ENCODE measurements at regions not wholly inside any gene's neighbourhood (a gene's known extent, or its start where the extent isn't known, plus 50 kb on each side); places are given as distances from the start of the nearest gene placed in this dataset.

DNA sequence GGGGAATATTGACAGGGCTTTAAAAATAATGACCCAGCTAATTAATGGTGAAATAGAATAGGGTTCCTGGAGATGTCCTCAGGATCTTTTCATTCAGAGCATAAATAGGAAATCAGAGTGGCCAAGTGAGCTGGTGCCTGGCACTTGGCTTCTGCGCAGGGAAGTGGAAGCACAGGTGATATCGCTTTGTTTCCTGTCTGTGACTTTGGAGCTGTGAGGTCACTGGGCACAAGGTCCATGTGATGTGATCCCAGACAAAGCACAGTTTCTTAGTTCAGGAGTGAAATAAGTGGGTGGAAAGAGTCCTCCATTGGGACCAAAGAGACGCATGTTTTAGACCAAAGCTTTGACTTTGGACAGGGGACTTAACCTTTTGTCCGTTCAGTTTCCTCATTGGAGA, 338.3 kb downstream of the CYRIA start:
- TF ChIP-seq, protein P1, sequence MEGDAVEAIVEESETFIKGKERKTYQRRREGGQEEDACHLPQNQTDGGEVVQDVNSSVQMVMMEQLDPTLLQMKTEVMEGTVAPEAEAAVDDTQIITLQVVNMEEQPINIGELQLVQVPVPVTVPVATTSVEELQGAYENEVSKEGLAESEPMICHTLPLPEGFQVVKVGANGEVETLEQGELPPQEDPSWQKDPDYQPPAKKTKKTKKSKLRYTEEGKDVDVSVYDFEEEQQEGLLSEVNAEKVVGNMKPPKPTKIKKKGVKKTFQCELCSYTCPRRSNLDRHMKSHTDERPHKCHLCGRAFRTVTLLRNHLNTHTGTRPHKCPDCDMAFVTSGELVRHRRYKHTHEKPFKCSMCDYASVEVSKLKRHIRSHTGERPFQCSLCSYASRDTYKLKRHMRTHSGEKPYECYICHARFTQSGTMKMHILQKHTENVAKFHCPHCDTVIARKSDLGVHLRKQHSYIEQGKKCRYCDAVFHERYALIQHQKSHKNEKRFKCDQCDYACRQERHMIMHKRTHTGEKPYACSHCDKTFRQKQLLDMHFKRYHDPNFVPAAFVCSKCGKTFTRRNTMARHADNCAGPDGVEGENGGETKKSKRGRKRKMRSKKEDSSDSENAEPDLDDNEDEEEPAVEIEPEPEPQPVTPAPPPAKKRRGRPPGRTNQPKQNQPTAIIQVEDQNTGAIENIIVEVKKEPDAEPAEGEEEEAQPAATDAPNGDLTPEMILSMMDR (IDR thresholded peaks at IDR 0.05) = no peak
- H3K9me3 ChIP-seq = no peaks in the 10 kb centered on the region
- no peak for DNase-seq (ENCODE audit: low spot score)

DNA sequence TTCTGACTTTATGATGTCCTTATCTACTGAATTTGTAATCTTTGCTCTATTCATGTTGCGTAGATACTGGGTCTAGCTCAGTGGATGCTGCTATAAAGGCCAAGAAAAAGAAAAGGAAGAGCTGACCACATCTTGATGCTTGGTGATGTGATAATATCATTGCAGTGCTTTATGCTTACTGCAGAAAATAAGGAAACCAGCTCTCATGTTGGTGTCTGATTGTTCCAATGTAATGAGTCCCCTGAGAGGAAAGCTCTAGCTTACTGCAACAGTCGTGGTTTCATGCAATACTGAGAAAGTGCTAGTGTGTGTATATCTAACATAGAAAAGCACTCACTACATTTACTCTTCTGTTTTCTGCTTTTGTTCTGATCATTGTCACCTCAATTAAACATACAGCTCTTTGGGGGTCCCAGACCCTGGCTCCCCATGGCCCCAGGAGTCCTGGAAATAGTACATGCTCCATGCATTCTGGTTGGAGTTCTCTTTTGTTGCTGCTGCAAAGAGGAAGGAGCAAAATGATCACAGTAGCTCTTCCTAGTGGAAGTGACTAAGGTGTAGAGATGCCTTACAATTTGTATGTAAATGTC, 338.8 kb downstream of the CYRIA start:
- Histone ChIP-seq H3K36me3 (no peaks in the 10 kb centered on the region), H3K27ac (no peak overlapping the region), H3K4me3 (no peak overlapping the region), H3K27me3 (replicated peaks; ENCODE audit: insufficient read depth) (no peaks in the 10 kb centered on the region), H3K4me1 (ENCODE audit: control insufficient read depth in 1 of 2, low read depth in 2 of 2) (no peaks in the 10 kb centered on the region), H3K9me3 (no peaks in the 10 kb centered on the region)
- no peak for ATAC-seq (ENCODE audit: insufficient number of reproducible peaks, low FRiP score, low read depth)
- TF ChIP-seq, protein P1 (IDR thresholded peaks at IDR 0.05) = no peak
- DNase-seq (ENCODE audit: low spot score) = no peak

More for the DNA sequence above, 338.3 kb downstream of the CYRIA start:
- Histone ChIP-seq H3K27me3 (replicated peaks; ENCODE audit: insufficient read depth) (no peaks in the 10 kb centered on the region), H3K4me3 (no peak overlapping the region), H3K36me3 (no peaks in the 10 kb centered on the region), H3K27ac (no peak overlapping the region), H3K4me1 (ENCODE audit: control insufficient read depth in 1 of 2, low read depth in 2 of 2) (no peaks in the 10 kb centered on the region)
- ATAC-seq (ENCODE audit: insufficient number of reproducible peaks, low FRiP score, low read depth) = no peak

DNA sequence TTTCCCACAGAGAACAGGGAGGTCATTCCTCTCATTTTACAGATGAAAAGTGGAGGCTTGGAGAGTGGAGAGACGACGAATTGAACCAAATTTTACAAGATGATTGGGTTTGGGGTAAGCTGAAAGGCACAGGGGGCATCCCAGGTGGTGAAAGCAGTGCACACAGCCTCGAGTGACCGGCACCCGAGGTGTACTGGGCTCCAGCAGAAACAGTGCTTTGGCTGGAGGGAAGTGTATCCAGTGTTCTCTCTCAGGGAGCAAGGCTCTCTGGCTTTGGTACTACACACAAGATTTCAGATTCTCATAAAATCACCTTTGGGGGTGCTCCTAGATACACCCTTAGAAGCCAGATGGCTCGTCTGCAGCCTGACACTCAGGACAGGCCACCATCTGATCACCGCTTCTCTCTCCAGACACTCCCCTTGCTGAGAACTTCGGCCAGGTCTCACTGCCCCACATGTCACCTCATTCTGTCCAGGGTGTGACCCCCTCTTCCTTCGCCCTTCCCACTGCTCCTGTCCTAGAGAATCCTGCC, 339.6 kb downstream of the CYRIA start:
- no peak overlapping the region for H3K4me3 ChIP-seq
- H3K9me3 ChIP-seq = no peaks in the 10 kb centered on the region
- no peaks in the 10 kb centered on the region for H3K4me1 ChIP-seq (ENCODE audit: control insufficient read depth in 1 of 2, low read depth in 2 of 2)
- no peaks in the 10 kb centered on the region for H3K27me3 ChIP-seq (replicated peaks; ENCODE audit: insufficient read depth)
- TF ChIP-seq, protein P1 (IDR thresholded peaks at IDR 0.05) = no peak
- DNase-seq (ENCODE audit: low spot score) (no peak), ATAC-seq (ENCODE audit: insufficient number of reproducible peaks, low FRiP score, low read depth) (no peak)
- H3K36me3 ChIP-seq = no peaks in the 10 kb centered on the region
- H3K27ac ChIP-seq = no peak overlapping the region

DNA sequence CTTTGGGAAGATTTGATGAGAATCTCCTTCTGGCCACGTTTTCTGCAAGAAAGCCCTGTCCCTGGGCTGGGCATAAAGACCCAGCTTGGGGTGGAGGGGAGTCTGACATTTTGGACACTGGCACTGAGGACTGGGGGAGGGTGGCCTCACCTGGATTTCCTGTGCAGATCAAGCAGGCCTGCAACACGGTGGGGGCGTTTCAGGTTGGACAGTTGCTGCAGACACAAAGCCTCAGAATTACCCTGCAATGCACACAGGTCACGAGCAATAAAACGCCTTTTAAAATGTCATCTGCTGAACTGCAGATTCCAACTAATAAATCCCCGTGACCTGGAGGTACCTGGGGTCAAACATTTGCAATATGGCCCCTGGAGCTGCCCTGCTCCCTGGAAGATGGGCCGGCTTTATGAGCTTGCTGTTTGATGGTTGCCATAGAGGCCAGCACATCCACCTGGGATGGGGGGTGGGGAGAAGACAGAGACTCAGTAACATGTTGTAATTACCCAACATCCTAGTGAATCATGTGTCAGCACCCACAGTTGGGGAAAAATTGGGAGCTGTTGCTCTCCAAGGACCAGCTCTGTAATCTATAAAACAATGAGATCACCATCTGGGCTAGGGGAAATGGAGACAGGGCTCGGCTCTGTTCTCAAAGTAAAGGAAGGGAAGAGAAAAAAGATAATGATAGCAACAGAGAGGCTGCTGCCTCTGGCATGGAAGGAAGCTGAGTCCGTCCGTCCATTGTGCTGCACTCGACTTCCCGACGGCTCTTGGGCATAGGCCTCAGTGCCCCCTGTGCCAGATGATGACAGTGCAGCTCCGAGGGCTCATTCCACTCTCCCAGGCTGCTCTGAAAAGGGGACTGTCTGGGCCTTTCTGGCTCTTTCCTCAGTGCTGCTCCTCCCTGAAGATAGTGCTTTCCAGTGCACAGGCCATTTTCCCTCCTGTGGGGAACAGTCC, 340.3 kb downstream of the CYRIA start:
- Histone ChIP-seq H3K27me3 (replicated peaks; ENCODE audit: insufficient read depth) (no peaks in the 10 kb centered on the region), H3K27ac (no peak overlapping the region), H3K9me3 (no peaks in the 10 kb centered on the region), H3K4me1 (ENCODE audit: control insufficient read depth in 1 of 2, low read depth in 2 of 2) (no peaks in the 10 kb centered on the region), H3K4me3 (no peak overlapping the region), H3K36me3 (no peaks in the 10 kb centered on the region)
- TF ChIP-seq, protein P1 (IDR thresholded peaks at IDR 0.05) = no peak
- ATAC-seq (ENCODE audit: insufficient number of reproducible peaks, low FRiP score, low read depth) (no peak), DNase-seq (ENCODE audit: low spot score) (no peak)

DNA sequence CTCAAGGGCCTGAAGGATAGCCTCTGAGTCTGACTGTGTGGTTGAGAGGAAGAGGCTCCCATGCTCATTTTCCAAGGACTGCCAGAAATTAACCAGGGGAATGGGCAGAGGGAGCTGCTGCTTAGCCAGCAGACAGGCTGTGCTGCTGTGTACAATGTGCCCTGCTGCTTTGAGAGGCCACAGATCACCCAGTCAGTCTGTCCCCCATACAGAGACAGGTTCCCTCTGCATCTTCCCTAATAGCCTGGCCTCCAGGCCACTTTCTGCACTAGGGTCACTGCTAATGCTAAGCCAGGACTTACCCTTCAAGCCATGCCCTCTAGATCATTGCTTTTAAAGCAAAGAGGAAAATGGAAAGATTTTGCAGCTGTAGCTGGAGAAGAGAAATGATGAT, 341.1 kb downstream of the CYRIA start:
- Histone ChIP-seq H3K27me3 (replicated peaks; ENCODE audit: insufficient read depth) (no peaks in the 10 kb centered on the region), H3K27ac (no peak overlapping the region), H3K4me1 (ENCODE audit: control insufficient read depth in 1 of 2, low read depth in 2 of 2) (no peaks in the 10 kb centered on the region), H3K9me3 (no peaks in the 10 kb centered on the region), H3K4me3 (no peak overlapping the region), H3K36me3 (no peaks in the 10 kb centered on the region)
- no peak for DNase-seq (ENCODE audit: low spot score)
- TF ChIP-seq, protein P1 (IDR thresholded peaks at IDR 0.05) = no peak
- no peak for ATAC-seq (ENCODE audit: insufficient number of reproducible peaks, low FRiP score, low read depth)
